SU-DHL-6 (cell line): ENCODE measurements at regions not wholly inside any gene's neighbourhood (a gene's known extent, or its start where the extent isn't known, plus 50 kb on each side); places are given as distances from the start of the nearest gene placed in this dataset.

Experiments
- H2AFZ ChIP-seq: fragments of 200-600 bp; sonication (generic); 2 replicates; pipeline ENCODE4 v1.6.1; 2014; ENCODE audit warnings: low read depth, mild to moderate bottlenecking, moderate library complexity, mixed read lengths, antibody characterized with exemption, low read length; ENCODE audit not compliant: severe bottlenecking
- H3F3A ChIP-seq: fragments of 200-600 bp; shearing (Covaris generic); 2 replicates; pipeline ENCODE4 v1.6.0; 2016; ENCODE audit warnings: antibody characterized with exemption, mild to moderate bottlenecking; ENCODE audit not compliant: insufficient read depth
- H3K27ac ChIP-seq: fragments of 200-600 bp; sonication (generic); 2 replicates; pipeline ENCODE4 v1.5.1; 2016; ENCODE audit warnings: low read depth, mild to moderate bottlenecking, low read length, moderate library complexity, mixed read lengths
- H3K27me3 ChIP-seq: fragments of 200-600 bp; sonication (generic), shearing (Covaris generic); 2 replicates; pipeline ENCODE4 v1.6.0; 2014; ENCODE audit warnings: mild to moderate bottlenecking, low read length
- H3K36me3 ChIP-seq: fragments of 200-600 bp; sonication (generic); 2 replicates; pipeline ENCODE4 v1.6.1; 2014; ENCODE audit warnings: mild to moderate bottlenecking, low read length, mixed read lengths
- H3K4me2 ChIP-seq: fragments of 300-600, 200-600 bp; shearing (Covaris generic), sonication (generic); 2 replicates; pipeline ENCODE4 v1.6.0; 2014; ENCODE audit warnings: low read length, low read depth, mild to moderate bottlenecking; ENCODE audit not compliant: poor library complexity, severe bottlenecking
- H3K4me3 ChIP-seq: fragments of 200-600 bp; sonication (generic); 2 replicates; pipeline ENCODE4 v1.5.1; 2014; ENCODE audit warnings: antibody characterized with exemption, low read length, mild to moderate bottlenecking, mixed read lengths; ENCODE audit not compliant: insufficient read depth, poor library complexity, severe bottlenecking
- H3K79me2 ChIP-seq: fragments of 200-600 bp; sonication (generic); 2 replicates; pipeline ENCODE4 v1.6.1; 2014; ENCODE audit warnings: mild to moderate bottlenecking, low read length, moderate library complexity; ENCODE audit not compliant: insufficient read depth
- H3K9ac ChIP-seq: fragments of 200-600 bp; sonication (generic); 2 replicates; pipeline ENCODE4 v1.7.0; 2014; ENCODE audit warnings: mild to moderate bottlenecking, low read length
- H3K9me2 ChIP-seq: fragments of 200-600 bp; sonication (generic); replicated peaks from 2 replicates; pipeline ENCODE4 v1.6.1; 2014; ENCODE audit warnings: low read length; ENCODE audit not compliant: insufficient read depth
- H3K9me3 ChIP-seq: fragments of 200-600 bp; sonication (generic); 2 replicates; pipeline ENCODE4 v1.6.1; 2014; ENCODE audit warnings: low read length, mixed read lengths; ENCODE audit not compliant: insufficient read depth
- H4K20me1 ChIP-seq: fragments of 200-600 bp; sonication (generic); 2 replicates; pipeline ENCODE4 v1.6.1; 2014; ENCODE audit warnings: low read depth, mild to moderate bottlenecking, antibody characterized with exemption, low read length, moderate library complexity, mixed read lengths
- EZH2phosphoT487 ChIP-seq: fragments of 200-600 bp; sonication (generic), shearing (Covaris generic); conservative IDR thresholded peaks from 2 replicates; pipeline ENCODE4 v1.6.1; 2018; ENCODE audit warnings: mild to moderate bottlenecking, antibody characterized with exemption, low read length, moderate library complexity, mixed read lengths
- TF ChIP-seq, protein P1 (sequence below): fragments of 200-600 bp; sonication (generic); IDR thresholded peaks from one replicate; pipeline ENCODE4 v1.5.1; 2017; ENCODE audit warnings: antibody characterized with exemption, mild to moderate bottlenecking, low read length, moderate library complexity; ENCODE audit not compliant: insufficient read depth, poor library complexity, severe bottlenecking

DNA sequence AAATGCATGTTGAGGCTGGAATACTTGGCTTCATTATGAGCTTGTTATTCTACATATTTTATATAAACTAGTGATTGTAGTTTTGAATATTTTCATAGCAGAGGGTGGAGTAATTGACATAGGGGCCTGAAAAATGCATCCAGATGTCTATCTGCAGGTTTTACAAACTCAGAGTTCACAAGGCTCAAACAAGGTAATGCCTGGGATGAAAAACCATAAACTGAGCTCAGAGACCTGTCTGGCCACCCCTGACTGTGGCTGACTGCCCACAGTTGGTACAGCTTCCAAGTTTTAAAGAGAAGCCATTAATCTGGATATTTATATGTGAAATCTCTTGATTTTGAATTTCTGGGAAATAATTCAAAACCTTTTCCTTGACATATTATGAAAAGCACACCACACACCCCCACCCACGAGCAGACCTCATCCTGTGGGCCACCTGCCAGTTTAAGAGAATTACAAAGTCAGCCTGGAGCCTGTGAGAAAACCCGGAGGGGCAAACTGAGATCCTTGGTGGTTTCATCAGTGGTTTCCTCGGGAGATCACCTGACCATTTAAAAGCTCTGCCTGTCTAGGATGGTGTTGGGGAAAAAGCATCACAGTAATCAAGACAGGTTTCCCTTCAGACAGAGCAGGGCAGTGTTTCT, 230.1 kb downstream of the SAMD5 start:
- Histone ChIP-seq H2AFZ (no peak overlapping the region), H3K9ac (no peak overlapping the region), H3K27me3 (no peaks in the 10 kb centered on the region), H3K4me3 (no peak overlapping the region), H3K79me2 (no peaks in the 10 kb centered on the region), H3K9me2 (no peaks in the 10 kb centered on the region), H3K4me2 (no peak overlapping the region), H3K27ac (no peak overlapping the region), H3F3A (no peaks in the 10 kb centered on the region), H4K20me1 (no peaks in the 10 kb centered on the region), H3K9me3 (no peaks in the 10 kb centered on the region), H3K36me3 (no peaks in the 10 kb centered on the region)
- TF ChIP-seq, protein P1, sequence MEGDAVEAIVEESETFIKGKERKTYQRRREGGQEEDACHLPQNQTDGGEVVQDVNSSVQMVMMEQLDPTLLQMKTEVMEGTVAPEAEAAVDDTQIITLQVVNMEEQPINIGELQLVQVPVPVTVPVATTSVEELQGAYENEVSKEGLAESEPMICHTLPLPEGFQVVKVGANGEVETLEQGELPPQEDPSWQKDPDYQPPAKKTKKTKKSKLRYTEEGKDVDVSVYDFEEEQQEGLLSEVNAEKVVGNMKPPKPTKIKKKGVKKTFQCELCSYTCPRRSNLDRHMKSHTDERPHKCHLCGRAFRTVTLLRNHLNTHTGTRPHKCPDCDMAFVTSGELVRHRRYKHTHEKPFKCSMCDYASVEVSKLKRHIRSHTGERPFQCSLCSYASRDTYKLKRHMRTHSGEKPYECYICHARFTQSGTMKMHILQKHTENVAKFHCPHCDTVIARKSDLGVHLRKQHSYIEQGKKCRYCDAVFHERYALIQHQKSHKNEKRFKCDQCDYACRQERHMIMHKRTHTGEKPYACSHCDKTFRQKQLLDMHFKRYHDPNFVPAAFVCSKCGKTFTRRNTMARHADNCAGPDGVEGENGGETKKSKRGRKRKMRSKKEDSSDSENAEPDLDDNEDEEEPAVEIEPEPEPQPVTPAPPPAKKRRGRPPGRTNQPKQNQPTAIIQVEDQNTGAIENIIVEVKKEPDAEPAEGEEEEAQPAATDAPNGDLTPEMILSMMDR, result no peak
- no peak for TF ChIP-seq EZH2phosphoT487

DNA sequence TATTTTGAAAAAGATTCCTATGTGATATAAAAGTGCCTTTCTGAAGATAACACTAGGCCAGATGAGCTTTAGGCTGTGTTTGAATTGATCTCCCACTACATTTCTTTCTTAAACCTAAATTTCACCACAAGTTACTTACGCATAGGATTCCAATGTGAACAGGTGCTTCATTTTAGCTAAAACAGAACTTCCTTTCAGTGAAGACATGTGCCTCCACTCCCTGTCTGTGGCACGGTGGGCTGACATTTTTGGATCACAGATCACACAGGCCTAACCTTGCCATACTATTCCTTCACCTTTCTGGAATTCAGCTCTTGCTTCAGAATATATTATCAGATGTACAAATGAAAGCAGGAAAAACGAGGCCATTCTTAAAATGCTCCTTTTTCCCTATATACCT, 231.8 kb downstream of the SAMD5 start:
- Histone ChIP-seq H3F3A (no peaks in the 10 kb centered on the region), H4K20me1 (no peaks in the 10 kb centered on the region), H2AFZ (no peak overlapping the region), H3K27ac (no peak overlapping the region), H3K27me3 (no peaks in the 10 kb centered on the region), H3K9ac (no peak overlapping the region), H3K9me2 (no peaks in the 10 kb centered on the region), H3K36me3 (no peaks in the 10 kb centered on the region), H3K4me3 (no peak overlapping the region), H3K4me2 (no peak overlapping the region), H3K79me2 (no peaks in the 10 kb centered on the region), H3K9me3 (no peaks in the 10 kb centered on the region)
- TF ChIP-seq, protein P1, result no peak
- no peak for TF ChIP-seq EZH2phosphoT487

DNA sequence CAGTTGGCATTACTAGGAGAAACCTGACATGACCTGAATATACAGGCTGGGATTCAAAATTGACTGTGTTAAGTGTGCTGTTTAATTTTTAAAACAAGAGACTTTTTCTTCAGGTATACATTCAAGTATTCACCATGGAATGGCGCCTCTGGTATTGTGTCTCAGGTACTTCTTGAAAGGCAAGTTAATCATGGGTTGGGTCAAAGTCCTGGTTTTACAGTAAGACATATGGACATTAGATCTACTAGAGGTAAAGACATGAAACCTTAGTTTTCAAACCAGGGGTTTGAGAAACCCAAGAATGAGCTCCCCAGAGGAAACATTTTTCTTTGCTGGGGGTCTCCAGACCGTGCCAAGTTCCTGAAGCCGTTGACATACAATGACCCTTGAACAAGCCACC, 232.4 kb downstream of the SAMD5 start:
- H2AFZ ChIP-seq, result no peak overlapping the region
- no peaks in the 10 kb centered on the region for H3F3A ChIP-seq
- no peaks in the 10 kb centered on the region for H4K20me1 ChIP-seq
- H3K79me2 ChIP-seq, result no peaks in the 10 kb centered on the region
- H3K27ac ChIP-seq, result no peak overlapping the region
- no peak overlapping the region for H3K4me3 ChIP-seq
- H3K36me3 ChIP-seq, result no peaks in the 10 kb centered on the region
- TF ChIP-seq, protein P1, result no peak
- TF ChIP-seq EZH2phosphoT487, result no peak
- H3K9ac ChIP-seq, result no peak overlapping the region
- H3K9me3 ChIP-seq, result no peaks in the 10 kb centered on the region
- H3K9me2 ChIP-seq, result no peaks in the 10 kb centered on the region
- no peak overlapping the region for H3K4me2 ChIP-seq
- no peaks in the 10 kb centered on the region for H3K27me3 ChIP-seq
